ENCODE measurements at regions not wholly inside any gene's neighbourhood (a gene's known extent, or its start where the extent isn't known, plus 50 kb on each side); places are given as distances from the start of the nearest gene placed in this dataset.

GRCh38 chr3:40858364-40859115 is 333.8 kb downstream of the ZNF621 start:
- no peaks in the 10 kb centered on the region for H3K36me3 ChIP-seq (replicated peaks)
- H3K27ac ChIP-seq = no peak overlapping the region
- no peak for DNase-seq
- in situ Hi-C loops (cut with HindIII; ENCODE audit: low pct_ligation_motif_present, low sequenced_read_pairs) = no loop called here
- no peak overlapping the region for H3K4me3 ChIP-seq (ENCODE audit: low read depth, low read length)
- H3K27me3 ChIP-seq (replicated peaks) = no peaks in the 10 kb centered on the region
- no peak for TF ChIP-seq CTCF (IDR thresholded peaks at IDR 0.05; ENCODE audit: low read depth, low read length, missing control alignments)

- DNase-seq = no peak
- no peaks in the 10 kb centered on the region for H3K36me3 ChIP-seq (replicated peaks)
- H3K27ac ChIP-seq = no peak overlapping the region
- no peak for TF ChIP-seq CTCF (IDR thresholded peaks at IDR 0.05; ENCODE audit: low read depth, low read length, missing control alignments)
- no peak overlapping the region for H3K4me3 ChIP-seq (ENCODE audit: low read depth, low read length)
- H3K27me3 ChIP-seq (replicated peaks) = no peaks in the 10 kb centered on the region
- in situ Hi-C loops (cut with HindIII; ENCODE audit: low pct_ligation_motif_present, low sequenced_read_pairs) = no loop called here
These were observed 336.4 kb upstream of the CTNNB1 start for GRCh38 chr3:40862946-40863345.

DNA sequence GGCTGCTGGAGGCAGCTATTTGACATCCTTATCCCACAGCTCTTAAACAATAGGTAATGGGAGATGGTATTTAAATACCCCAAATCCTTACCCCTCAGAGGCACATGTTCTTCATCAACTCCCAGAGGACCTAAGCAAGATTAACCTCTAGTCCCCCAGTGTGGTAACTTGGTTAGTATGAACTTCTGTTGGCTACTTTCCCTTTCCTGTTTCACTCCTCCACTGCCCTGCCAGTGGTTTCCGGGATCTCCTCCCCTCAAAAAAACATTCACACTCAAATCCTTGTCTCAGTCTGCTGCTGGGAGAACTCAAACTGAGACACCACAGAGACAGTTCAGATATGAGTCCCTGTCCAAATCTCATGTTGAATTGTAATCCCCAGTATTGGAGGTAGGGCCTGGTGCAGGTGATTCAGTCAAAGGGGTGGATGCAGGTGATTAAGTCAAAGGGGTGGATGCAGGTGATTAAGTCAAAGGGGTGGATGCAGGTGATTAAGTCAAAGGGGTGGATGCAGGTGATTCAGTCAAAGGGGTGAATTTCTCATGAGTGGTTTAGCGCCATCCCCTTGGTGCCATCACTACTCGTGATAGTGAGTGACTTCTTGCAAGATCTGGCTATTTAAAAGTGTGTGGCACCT is 335.0 kb upstream of the CTNNB1 start:
- Histone ChIP-seq H3K36me3 (replicated peaks) (no peaks in the 10 kb centered on the region), H3K4me3 (ENCODE audit: low read depth, low read length) (no peak overlapping the region), H3K27ac (no peak overlapping the region), H3K27me3 (replicated peaks) (no peaks in the 10 kb centered on the region)
- no peak for DNase-seq
- no peak for TF ChIP-seq CTCF (IDR thresholded peaks at IDR 0.05; ENCODE audit: low read depth, low read length, missing control alignments)
- in situ Hi-C loops (cut with HindIII; ENCODE audit: low pct_ligation_motif_present, low sequenced_read_pairs) = no loop called here

- H3K4me3 ChIP-seq (ENCODE audit: low read depth, low read length) = no peak overlapping the region
- H3K27ac ChIP-seq = no peak overlapping the region
- no peaks in the 10 kb centered on the region for H3K36me3 ChIP-seq (replicated peaks)
- no peak for TF ChIP-seq CTCF (IDR thresholded peaks at IDR 0.05; ENCODE audit: low read depth, low read length, missing control alignments)
- DNase-seq = no peak
- no peaks in the 10 kb centered on the region for H3K27me3 ChIP-seq (replicated peaks)
- in situ Hi-C loops (cut with HindIII; ENCODE audit: low pct_ligation_motif_present, low sequenced_read_pairs) = no loop called here
These were observed 334.4 kb upstream of the CTNNB1 start for GRCh38 chr3:40864915-40865314.

- no peak for TF ChIP-seq CTCF (IDR thresholded peaks at IDR 0.05; ENCODE audit: low read depth, low read length, missing control alignments)
- DNase-seq = no peak
- Histone ChIP-seq H3K36me3 (replicated peaks) (no peaks in the 10 kb centered on the region), H3K27ac (no peak overlapping the region), H3K4me3 (ENCODE audit: low read depth, low read length) (no peak overlapping the region), H3K27me3 (replicated peaks) (no peaks in the 10 kb centered on the region)
- in situ Hi-C loops (cut with HindIII; ENCODE audit: low pct_ligation_motif_present, low sequenced_read_pairs) = no loop called here
These were observed 331.5 kb upstream of the CTNNB1 start for GRCh38 chr3:40867797-40868196.
